H9 (cell line): ENCODE measurements at regions not wholly inside any gene's neighbourhood (a gene's known extent, or its start where the extent isn't known, plus 50 kb on each side); places are given as distances from the start of the nearest gene placed in this dataset.

Source experiments
- DNase-seq: peaks from one replicate; pipeline ENCODE4 v3.0.0-alpha.2; 2017
- H2AFZ ChIP-seq: one replicate; pipeline ENCODE4 v1.6.1; 2013; ENCODE audit warnings: mild to moderate bottlenecking, low read length, control low read depth, moderate library complexity
- H2AK5ac ChIP-seq: 2 replicates; pipeline ENCODE4 v1.6.1; 2013; ENCODE audit warnings: low read length, control low read depth, mixed read lengths; ENCODE audit not compliant: insufficient read length
- H2BK120ac ChIP-seq: one replicate; pipeline ENCODE4 v1.6.1; 2013; ENCODE audit warnings: low read depth, mild to moderate bottlenecking, low read length, control low read depth, inconsistent platforms; ENCODE audit not compliant: poor library complexity, severe bottlenecking
- H2BK12ac ChIP-seq: 2 replicates; pipeline ENCODE4 v1.6.1; 2013; ENCODE audit warnings: low read length, control low read depth, mixed read lengths, low read depth; ENCODE audit not compliant: insufficient read length
- H2BK15ac ChIP-seq: 2 replicates; pipeline ENCODE4 v1.6.1; 2013; ENCODE audit warnings: low read depth, low read length, control low read depth
- H2BK20ac ChIP-seq: one replicate; pipeline ENCODE4 v1.6.1; 2013; ENCODE audit warnings: low read depth, mild to moderate bottlenecking, low read length, control low read depth, inconsistent platforms; ENCODE audit not compliant: poor library complexity, severe bottlenecking
- H2BK5ac ChIP-seq: 2 replicates; pipeline ENCODE4 v1.6.1; 2013; ENCODE audit warnings: low read length, control low read depth, mixed read lengths; ENCODE audit not compliant: insufficient read length
- H3K14ac ChIP-seq: 2 replicates; pipeline ENCODE4 v1.6.1; 2013; ENCODE audit warnings: low read length, control low read depth; ENCODE audit not compliant: insufficient read depth
- H3K18ac ChIP-seq: 2 replicates; pipeline ENCODE4 v1.6.1; 2013; ENCODE audit warnings: low read depth, mild to moderate bottlenecking, mixed read lengths, low read length, control low read depth; ENCODE audit not compliant: insufficient read length
- H3K23ac ChIP-seq: 2 replicates; pipeline ENCODE4 v1.6.1; 2013; ENCODE audit warnings: low read length, control low read depth, mixed read lengths, low read depth; ENCODE audit not compliant: insufficient read length
- H3K23me2 ChIP-seq: 2 replicates; pipeline ENCODE4 v1.6.1; 2013; ENCODE audit warnings: low read depth, mild to moderate bottlenecking, mixed read lengths, low read length, control low read depth; ENCODE audit not compliant: insufficient read length, poor library complexity, severe bottlenecking
- H3K27ac ChIP-seq: 2 replicates; pipeline ENCODE4 v1.5.1; 2013; ENCODE audit warnings: low read length, control low read depth, mixed read lengths, low read depth; ENCODE audit not compliant: insufficient read length
- H3K27me3 ChIP-seq: 2 replicates; pipeline ENCODE4 v1.6.1; 2013; ENCODE audit warnings: low read length, control low read depth, inconsistent platforms; ENCODE audit not compliant: insufficient read depth
- H3K4ac ChIP-seq: 2 replicates; pipeline ENCODE4 v1.6.1; 2013; ENCODE audit warnings: low read depth, mild to moderate bottlenecking, control low read depth, inconsistent platforms, low read length, moderate library complexity
- H3K4me1 ChIP-seq: 2 replicates; pipeline ENCODE4 v1.6.1; 2013; ENCODE audit warnings: low read length, control low read depth, inconsistent platforms; ENCODE audit not compliant: insufficient read depth
- H3K4me2 ChIP-seq: 2 replicates; pipeline ENCODE4 v1.6.1; 2013; ENCODE audit warnings: low read length, control low read depth, mixed read lengths; ENCODE audit not compliant: insufficient read length, insufficient read depth
- H3K56ac ChIP-seq: 2 replicates; pipeline ENCODE4 v1.6.1; 2013; ENCODE audit warnings: low read depth, mild to moderate bottlenecking, mixed read lengths, low read length, control low read depth; ENCODE audit not compliant: insufficient read length
- H3K79me1 ChIP-seq: 2 replicates; pipeline ENCODE4 v1.6.1; 2013; ENCODE audit warnings: low read depth, mild to moderate bottlenecking, moderate library complexity, low read length, control low read depth, inconsistent platforms; ENCODE audit not compliant: insufficient read depth, poor library complexity, severe bottlenecking
- H3K79me2 ChIP-seq: 2 replicates; pipeline ENCODE4 v1.6.1; 2013; ENCODE audit warnings: low read length, control low read depth, inconsistent platforms; ENCODE audit not compliant: insufficient read depth
- H3K9ac ChIP-seq: 2 replicates; pipeline ENCODE4 v1.6.1; 2013; ENCODE audit warnings: low read length, control low read depth, mixed read lengths; ENCODE audit not compliant: insufficient read length; ENCODE audit errors: extremely low read depth
- H3K9me3 ChIP-seq: one replicate; pipeline ENCODE4 v1.6.1; 2013; ENCODE audit warnings: low read depth, low read length, inconsistent platforms; ENCODE audit not compliant: control insufficient read depth
- H3T11ph ChIP-seq: one replicate; pipeline ENCODE4 v1.6.1; 2013; ENCODE audit warnings: mild to moderate bottlenecking, low read length, control low read depth, inconsistent platforms
- H4K20me1 ChIP-seq: one replicate; pipeline ENCODE4 v1.6.1; 2013; ENCODE audit not compliant: control insufficient read depth, insufficient read length, insufficient read depth
- H4K5ac ChIP-seq: 2 replicates; pipeline ENCODE4 v1.6.1; 2013; ENCODE audit warnings: low read depth, mild to moderate bottlenecking, mixed read lengths, low read length, control low read depth; ENCODE audit not compliant: insufficient read length
- H4K8ac ChIP-seq: replicated peaks from 2 replicates; pipeline ENCODE4 v1.6.1; 2013; ENCODE audit warnings: low read length, control low read depth, mixed read lengths, low read depth; ENCODE audit not compliant: insufficient read length
- H4K91ac ChIP-seq: 2 replicates; pipeline ENCODE4 v1.6.1; 2013; ENCODE audit warnings: low read depth, mild to moderate bottlenecking, moderate library complexity, mixed read lengths, low read length, control low read depth; ENCODE audit not compliant: insufficient read length
- H3K27ac Mint-ChIP-seq, 3 experiments: 2 replicates in 2 of 3; 3 replicates in 1 of 3; pipeline ENCODE4 v1.8.0; 2020 to 2021; ENCODE audit warnings: mixed read lengths in 3 of 3, mild to moderate bottlenecking in 1 of 3, moderate library complexity in 1 of 3
- H3K27me3 Mint-ChIP-seq: 2 replicates; pipeline ENCODE4 v1.8.0; 2021; ENCODE audit warnings: low read depth, mild to moderate bottlenecking, moderate library complexity, mixed read lengths
- H3K36me3 Mint-ChIP-seq, 3 experiments: 2 replicates in 2 of 3; 3 replicates in 1 of 3; pipeline ENCODE4 v1.8.0; 2020 to 2021; ENCODE audit warnings: low read depth in 3 of 3, mixed read lengths in 3 of 3; ENCODE audit not compliant: insufficient read depth in 1 of 3
- H3K4me1 Mint-ChIP-seq, 2 experiments: 2 replicates each; pipeline ENCODE4 v1.8.0; 2020; ENCODE audit warnings: mixed read lengths in 2 of 2
- H3K4me3 Mint-ChIP-seq, 2 experiments: 2 replicates in 1 of 2; 3 replicates in 1 of 2; pipeline ENCODE4 v1.8.0; 2020 to 2021; ENCODE audit warnings: mild to moderate bottlenecking in 2 of 2, mixed read lengths in 2 of 2, moderate library complexity in 1 of 2
- H3K9me3 Mint-ChIP-seq, 2 experiments: 2 replicates in 1 of 2; 3 replicates in 1 of 2; pipeline ENCODE4 v1.8.0; 2020; ENCODE audit warnings: mild to moderate bottlenecking in 2 of 2, mixed read lengths in 2 of 2, moderate library complexity in 1 of 2
- WGBS: extraction: QIAGEN DNeasy Blood & Tissue Kit; methylation state at CpG from one replicate; pipeline ENCODE4 v1.1.7; 2013; ENCODE audit warnings: missing lambda C conversion rate, low lambda C conversion rate, mixed read lengths; ENCODE audit not compliant: insufficient read length; ENCODE audit errors: extremely low coverage; 5-methylcytosine and 5-hydroxymethylcytosine counted together
- TF ChIP-seq, protein P1 (sequence below): fragments of 200-600 bp; sonication (generic); conservative IDR thresholded peaks from 3 replicates; pipeline ENCODE4 v1.8.0; 2021; ENCODE audit warnings: antibody characterized with exemption, mild to moderate bottlenecking

- H2BK15ac ChIP-seq, result no peak overlapping the region
- H3K9ac ChIP-seq, result no peak overlapping the region
- H3K4ac ChIP-seq, result no peak overlapping the region
- H3K79me1 ChIP-seq, result no peaks in the 10 kb centered on the region
- H3T11ph ChIP-seq, result no peak overlapping the region
- H4K91ac ChIP-seq, result no peak overlapping the region
- no peaks in the 10 kb centered on the region; a peak in 1 of 7 replicates for H3K36me3 Mint-ChIP-seq
- no peak overlapping the region for H3K27ac ChIP-seq
- H2AK5ac ChIP-seq, result no peak overlapping the region
- no peak overlapping the region for H4K5ac ChIP-seq
- no peak overlapping the region for H3K56ac ChIP-seq
- H3K4me2 ChIP-seq, result no peak overlapping the region
- H4K20me1 ChIP-seq, result peaks cover 2% of the 10 kb centered on the region
- TF ChIP-seq, protein P1, sequence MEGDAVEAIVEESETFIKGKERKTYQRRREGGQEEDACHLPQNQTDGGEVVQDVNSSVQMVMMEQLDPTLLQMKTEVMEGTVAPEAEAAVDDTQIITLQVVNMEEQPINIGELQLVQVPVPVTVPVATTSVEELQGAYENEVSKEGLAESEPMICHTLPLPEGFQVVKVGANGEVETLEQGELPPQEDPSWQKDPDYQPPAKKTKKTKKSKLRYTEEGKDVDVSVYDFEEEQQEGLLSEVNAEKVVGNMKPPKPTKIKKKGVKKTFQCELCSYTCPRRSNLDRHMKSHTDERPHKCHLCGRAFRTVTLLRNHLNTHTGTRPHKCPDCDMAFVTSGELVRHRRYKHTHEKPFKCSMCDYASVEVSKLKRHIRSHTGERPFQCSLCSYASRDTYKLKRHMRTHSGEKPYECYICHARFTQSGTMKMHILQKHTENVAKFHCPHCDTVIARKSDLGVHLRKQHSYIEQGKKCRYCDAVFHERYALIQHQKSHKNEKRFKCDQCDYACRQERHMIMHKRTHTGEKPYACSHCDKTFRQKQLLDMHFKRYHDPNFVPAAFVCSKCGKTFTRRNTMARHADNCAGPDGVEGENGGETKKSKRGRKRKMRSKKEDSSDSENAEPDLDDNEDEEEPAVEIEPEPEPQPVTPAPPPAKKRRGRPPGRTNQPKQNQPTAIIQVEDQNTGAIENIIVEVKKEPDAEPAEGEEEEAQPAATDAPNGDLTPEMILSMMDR, result no peak
- no peak for DNase-seq
- no CpG with 5 or more reads among the region's 7 CpGs for WGBS
- H3K27me3 Mint-ChIP-seq, result 0 out of 2 replicates have a peak, but pooled peaks cover 1% of the 10 kb centered on the region
- no peaks in the 10 kb centered on the region for H3K9me3 ChIP-seq
- H3K9me3 Mint-ChIP-seq, result no peaks in the 10 kb centered on the region
- H3K4me1 Mint-ChIP-seq, result peaks cover 0 to 3% of the 10 kb centered on the region in 2 experiments; a peak in 1 of 4 replicates
- no peaks in the 10 kb centered on the region for H3K27me3 ChIP-seq
- no peak overlapping the region for H3K23ac ChIP-seq
- no peaks in the 10 kb centered on the region for H3K79me2 ChIP-seq
- H2BK12ac ChIP-seq, result no peak overlapping the region
- H3K4me3 Mint-ChIP-seq, result no peak overlapping the region
- no peaks in the 10 kb centered on the region for H3K4me1 ChIP-seq
- no peak overlapping the region for H2AFZ ChIP-seq
- H2BK5ac ChIP-seq, result no peak overlapping the region
- H2BK120ac ChIP-seq, result no peak overlapping the region
- no peak overlapping the region for H3K18ac ChIP-seq
- H4K8ac ChIP-seq, result no peak overlapping the region
- no peaks in the 10 kb centered on the region for H3K23me2 ChIP-seq
- no peak overlapping the region for H2BK20ac ChIP-seq
- no peak overlapping the region for H3K14ac ChIP-seq
- no peak overlapping the region for H3K27ac Mint-ChIP-seq
Observed at GRCh38 chr5:3542769-3543168, 52.9 kb upstream of the IRX1 start.
